ENCODE measurements at regions not wholly inside any gene's neighbourhood (a gene's known extent, or its start where the extent isn't known, plus 50 kb on each side); places are given as distances from the start of the nearest gene placed in this dataset.

GRCh38 chr4:3870567-3870962 is 104.4 kb downstream of the ADRA2C start:
- TF ChIP-seq POLR2A (IDR thresholded peaks at IDR 0.05; ENCODE audit: low read length) (no peak), GATA1 (IDR thresholded peaks at IDR 0.05; ENCODE audit: low read depth, low read length) (no peak)

Measured in erythroblast (primary cell).